Caki2 (cell line): ENCODE measurements at regions not wholly inside any gene's neighbourhood (a gene's known extent, or its start where the extent isn't known, plus 50 kb on each side); places are given as distances from the start of the nearest gene placed in this dataset.

Source experiments
- DNase-seq: peaks from one replicate; pipeline ENCODE4 v3.0.0-alpha.2; 2015; ENCODE audit warnings: low read depth
- in situ Hi-C: cut with HindIII; loops from 2 replicates; pipeline ENCODE4 v1.10.0; 2016; ENCODE audit warnings: low sequenced_read_pairs, low pct_unique_long_range_greater_than_20kb, mixed read lengths

DNA sequence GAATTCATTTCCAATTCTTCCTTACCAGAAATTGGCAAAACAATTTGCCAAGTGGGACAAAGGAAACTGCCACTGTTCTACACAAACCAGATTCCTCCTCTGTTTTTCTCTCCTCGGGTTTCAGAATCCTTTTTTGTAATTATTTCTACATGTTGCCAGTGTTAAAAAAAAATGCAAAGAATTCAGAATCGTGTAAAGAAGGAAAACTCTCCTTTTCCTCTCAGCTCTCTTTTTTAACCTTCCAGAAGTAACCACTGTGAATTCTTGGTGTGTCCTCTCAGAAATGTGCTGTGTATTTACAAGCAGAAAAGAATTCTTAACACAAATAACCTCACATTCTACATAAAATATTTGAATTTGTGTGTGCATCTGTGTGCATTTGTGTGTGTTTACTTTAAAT lies 224.6 kb downstream of the DRD1 start:
- in situ Hi-C loops: no loop called here
- no peak for DNase-seq

DNA sequence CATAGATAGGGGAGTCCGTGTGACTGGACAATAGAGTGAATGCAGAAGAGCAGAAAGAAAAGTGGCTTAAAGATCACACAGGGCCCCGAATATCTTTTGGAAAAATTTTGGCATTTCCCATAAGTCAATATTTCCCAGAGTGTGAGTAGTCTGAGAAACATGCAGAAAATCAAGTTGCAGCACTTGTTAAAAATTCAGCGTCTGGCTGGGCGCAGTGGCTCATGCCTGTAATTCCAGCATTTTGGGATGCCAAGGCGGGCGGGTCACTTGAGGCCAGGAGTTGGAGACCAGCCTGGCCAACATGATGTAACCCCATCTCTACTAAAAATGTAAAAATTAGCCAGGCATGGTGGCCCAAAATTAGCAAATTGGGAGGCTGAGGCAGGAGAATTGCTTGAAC lies 227.0 kb downstream of the DRD1 start:
- no peak for DNase-seq
- in situ Hi-C loops: no loop called here

DNA sequence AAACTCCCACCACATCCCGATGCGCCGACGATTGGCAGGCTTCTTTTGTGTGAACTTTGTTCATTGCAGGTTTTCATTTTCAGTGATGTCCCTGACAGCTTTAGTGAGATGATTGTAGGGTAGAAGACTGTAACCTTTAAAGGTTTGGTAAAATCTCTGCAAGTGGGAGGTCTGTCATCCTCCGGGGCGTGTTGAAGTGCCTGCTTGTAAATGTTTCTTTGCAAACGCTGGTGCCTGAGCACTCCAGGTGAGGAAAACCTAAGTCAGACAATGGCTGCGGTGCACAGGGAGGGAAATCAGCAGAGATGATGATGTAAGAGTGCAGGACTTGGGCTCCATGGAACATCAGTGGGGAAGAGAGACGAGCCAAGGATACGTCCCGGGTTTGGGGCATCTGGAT lies 228.1 kb downstream of the DRD1 start:
- no peak for DNase-seq
- in situ Hi-C loops: no loop called here

DNA sequence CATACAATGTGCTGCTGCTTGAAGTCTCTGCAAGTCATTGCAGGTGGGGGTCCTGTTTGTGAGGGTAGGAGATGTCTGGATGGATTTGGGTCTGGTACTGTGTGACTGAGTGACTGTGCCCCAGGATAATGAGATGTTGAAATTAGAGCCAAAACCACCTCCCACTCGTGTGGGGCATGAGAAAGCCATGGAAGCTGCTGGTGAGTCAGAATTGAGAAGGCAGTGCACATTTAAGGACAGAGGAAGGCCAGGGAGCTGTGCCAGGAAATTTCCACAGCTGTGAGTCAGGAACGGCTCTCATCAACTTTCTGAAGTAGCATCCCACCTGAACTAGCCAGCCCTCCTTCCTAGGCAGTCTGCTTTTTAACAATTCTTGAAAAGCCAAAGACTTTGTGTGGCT lies 229.8 kb downstream of the DRD1 start:
- in situ Hi-C loops: no loop called here
- DNase-seq: peak; percentile 10

DNA sequence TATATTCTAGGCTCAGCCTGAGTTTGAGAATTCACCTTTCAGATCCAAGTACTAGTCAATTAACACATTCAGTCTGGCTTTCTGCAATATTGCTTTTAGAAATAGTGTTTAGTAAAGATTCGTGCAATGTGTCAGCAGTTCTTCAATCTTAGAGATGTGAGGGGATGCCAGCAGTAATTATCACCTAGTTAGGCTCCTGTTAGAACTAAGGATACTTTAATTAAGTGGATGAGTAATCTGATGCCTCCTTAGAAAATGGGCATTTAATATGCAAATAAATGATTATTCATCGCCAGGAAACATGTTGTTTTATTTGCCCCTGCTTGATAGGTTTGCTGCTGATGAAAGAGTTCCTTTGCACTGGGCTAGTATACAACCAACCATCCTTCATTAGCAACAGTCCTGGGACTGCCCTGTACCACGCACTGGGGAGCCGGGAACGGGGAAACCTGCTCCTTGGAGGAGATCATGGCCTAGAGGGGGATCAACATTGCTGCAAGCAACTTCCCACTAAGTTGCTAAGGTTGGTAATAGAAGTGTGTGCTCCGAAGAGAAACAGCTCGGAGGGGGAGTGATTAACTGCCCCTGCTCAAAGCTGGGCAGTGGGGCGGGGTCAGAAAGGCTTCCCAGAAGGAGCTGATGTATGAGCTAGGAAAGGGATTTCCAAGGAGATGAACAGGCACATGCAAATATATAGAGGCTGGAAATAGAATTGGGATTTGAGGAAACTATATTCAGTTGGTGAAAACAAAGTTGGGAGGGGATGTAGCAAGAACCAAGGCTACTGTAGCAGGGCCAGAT lies 231.8 kb downstream of the DRD1 start:
- in situ Hi-C loops: no loop called here
- no peak for DNase-seq

DNA sequence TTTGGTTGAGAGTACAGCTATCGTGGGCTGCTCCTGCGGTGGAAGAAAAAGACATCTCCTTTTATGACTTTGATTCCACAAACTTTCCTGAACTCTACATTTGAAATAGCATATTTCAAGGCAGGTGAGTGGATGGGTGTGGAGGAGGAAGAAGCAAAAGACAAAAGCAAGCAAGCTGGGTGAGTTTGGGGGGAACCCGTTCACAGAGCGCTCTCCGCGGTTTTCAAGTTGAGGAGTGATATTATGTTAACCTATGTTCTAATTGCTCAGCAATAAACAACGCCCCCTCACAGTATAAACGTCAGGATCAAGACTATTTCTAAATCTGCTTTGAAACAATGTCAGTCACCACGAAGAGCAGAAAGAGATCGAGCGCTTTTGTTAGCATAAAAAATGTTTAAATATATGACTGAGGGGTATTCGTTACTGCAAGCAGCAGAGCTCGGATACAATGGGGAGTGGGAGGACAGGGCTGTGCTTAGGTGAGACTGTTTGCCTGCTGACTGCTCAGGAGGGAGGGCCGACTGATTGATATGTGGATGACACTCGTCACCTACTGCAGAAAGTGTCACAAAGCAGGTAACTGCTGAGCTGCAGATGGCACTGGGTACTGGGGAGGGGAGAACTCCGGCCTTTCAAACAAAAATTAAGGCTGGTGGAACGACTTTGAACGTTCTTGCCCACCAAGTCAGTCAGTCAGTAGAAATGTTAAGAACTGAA lies 236.5 kb downstream of the DRD1 start:
- no peak for DNase-seq
- in situ Hi-C loops: no loop called here

DNA sequence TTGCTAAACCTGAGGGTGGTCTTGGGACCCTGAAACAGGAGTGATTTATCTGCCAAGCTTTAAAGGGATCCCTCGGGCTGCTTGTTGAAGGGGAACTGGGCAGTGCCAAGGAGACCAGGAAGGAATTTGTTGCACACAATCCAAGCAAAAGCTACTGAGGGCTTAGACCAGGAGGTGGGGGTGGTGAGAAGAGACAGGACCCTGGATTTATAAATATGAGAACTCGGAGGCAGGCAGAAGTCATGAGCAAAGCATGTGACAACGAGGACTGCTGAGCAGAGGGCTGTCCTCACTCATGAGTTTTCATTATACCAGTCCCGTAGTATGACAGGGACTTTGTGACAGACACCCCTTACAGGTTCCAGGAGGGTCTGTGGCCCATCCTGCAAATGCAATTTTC lies 237.3 kb downstream of the DRD1 start:
- in situ Hi-C loops: no loop called here
- no peak for DNase-seq

DNA sequence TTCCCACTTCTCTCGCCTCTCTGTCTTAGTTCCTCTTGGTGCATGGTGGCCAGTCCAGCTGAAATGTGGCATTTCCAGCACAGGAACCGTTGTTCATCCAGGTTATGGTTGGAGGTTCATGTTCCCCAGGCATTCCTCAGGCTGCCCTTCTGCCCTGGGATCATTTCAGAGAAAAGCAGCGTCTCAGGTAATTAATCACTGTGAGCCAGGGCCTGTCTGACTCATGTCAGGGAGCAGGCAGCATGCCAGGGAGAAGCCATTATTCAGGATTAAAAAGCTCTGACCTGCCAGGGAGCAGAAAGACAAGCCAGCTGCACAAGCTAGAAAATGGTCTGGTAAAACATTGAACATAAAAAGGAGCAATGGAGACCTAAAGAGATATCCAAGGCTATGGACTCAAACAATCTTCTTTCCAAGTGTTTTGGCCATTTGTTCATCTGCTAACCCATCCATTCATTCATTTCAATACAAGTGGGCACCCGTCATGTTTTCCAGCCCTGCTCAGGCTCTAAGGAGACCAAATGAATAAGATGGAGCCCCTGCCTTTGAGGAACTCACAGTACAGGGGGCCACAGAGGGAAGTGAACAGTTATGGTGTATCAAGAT lies 241.4 kb downstream of the DRD1 start:
- DNase-seq: peak; percentile 85
- in situ Hi-C loops: no loop called here

DNA sequence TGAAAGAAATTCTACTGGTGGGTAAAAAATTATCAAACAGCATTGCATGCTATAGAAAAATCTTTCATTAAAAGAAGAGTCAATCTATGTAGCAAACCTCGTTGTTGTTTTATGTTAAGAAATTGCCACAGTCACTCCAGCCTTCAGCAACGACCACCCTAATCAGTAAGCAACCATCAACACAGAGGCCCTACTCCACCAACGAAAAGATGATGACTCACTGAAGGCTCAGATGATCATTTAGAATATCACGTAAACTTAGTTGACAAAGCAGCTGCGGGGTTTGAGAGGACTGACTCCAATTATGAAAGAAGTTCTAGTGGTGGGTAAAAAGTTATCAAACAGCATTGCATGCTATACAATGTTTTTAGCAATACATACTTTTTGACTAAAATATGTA lies 242.6 kb downstream of the DRD1 start:
- in situ Hi-C loops: no loop called here
- DNase-seq: no peak

DNA sequence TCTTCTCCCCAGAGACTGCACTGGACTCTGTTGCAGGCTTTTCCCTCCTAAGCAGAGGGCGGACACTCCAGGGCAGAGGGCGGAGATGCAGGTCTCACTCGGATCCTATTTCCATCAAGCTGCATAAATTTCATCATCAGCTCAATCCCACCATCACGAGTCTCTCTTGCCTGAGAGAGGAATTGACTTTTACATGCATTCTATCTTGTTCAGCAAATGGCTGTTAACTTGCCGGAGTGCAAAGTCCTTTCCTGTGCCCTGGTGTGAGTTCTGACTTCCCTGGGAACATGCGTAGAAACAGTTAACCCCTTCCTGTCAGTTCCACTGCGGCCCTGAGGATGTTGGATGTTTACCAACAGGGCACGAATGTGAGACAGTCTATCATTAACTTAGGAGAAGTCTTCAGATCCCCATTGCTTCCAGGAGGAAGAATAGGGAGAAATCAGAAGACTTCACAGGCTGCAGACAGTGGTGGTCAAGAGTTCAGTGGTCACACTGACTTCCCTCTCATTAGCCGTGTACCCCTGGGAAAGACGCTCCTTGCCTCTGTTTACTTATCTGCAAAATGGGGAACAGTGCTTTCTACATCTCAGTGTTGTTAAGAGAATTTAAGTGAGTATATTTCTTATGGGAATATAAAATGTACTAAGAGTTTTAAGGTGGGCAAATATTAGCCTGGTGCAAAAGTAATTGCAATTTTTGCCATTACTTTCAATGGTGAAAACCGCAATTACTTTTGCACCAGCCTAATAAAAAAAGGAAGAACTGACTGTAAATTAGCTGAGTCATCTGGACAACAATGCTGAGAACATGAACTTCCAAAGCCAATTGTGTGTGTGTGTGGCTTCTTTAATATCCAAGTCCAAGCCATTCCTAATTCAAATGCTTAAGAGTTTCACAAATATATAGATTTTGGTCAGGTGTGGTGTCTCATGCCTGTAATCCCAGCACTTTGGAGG lies 248.0 kb downstream of the DRD1 start:
- in situ Hi-C loops: no loop called here
- DNase-seq: no peak

DNA sequence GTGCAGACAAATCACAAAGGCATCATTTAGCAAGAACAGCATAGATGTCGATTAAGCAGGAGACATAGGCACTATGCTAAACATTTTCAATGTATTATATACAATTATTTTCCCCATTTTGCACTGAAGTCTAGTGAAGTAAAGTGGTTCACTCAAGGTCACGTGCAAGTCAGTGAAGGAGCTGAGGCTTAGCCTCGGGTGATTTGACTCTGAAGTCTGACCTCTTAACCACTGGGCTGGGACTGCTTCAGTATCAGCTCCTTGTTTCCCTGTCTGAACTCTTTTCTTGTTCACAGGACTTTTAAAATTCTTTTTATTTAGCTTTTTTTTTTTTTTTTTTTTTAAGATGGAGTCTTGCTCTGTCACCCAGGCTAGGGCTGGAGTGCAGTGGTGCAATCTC lies 262.7 kb downstream of the DRD1 start:
- in situ Hi-C loops: no loop called here
- no peak for DNase-seq

DNA sequence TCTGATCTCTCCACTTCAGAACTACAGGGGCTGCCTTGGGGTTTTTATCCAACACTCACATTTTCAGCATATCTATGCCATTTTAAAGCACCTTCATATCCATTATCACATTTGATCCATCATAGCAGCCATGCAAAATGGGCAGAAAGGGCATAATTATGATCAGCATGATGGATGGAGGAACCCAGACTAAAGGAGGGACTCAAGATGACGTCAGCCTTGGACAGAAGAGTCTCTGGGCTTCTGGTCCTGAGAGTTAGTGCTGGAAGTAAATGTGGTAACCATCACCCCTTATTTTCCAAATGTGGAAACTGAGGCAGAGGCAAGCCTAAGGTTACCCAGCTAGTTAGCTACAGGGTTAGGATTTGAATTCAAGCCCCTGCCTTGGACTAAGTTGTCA lies 273.1 kb downstream of the DRD1 start:
- DNase-seq: no peak
- in situ Hi-C loops: no loop called here

DNA sequence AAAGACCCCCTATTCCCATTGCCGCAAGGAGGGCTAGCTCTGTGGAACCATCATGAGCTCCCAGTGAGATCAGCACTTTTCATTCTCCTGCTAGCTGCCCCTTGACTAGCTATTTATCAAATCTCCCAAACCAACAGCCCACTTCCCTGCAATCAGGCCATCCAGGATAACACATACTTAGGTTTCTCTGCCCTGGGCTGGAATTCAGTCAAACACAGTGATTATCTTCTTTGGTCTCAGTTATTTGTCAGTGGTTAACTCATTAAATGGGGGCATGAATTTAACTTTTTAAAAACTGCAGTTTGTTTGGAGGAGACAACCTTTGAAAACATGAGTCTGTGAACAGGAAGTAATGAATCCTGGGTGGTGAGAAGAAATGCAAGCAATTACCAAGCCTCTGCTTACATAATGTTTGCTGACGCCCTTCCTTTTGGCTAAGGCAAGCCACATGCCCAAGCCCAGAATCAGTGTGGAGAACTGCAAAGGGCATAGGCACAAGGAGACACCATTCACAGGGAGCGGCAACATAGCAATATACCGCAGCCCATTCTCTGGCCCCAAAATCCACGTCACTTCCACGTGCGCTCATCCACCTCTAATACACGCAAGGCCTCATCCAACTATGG lies 275.0 kb downstream of the DRD1 start:
- in situ Hi-C loops: no loop called here

DNA sequence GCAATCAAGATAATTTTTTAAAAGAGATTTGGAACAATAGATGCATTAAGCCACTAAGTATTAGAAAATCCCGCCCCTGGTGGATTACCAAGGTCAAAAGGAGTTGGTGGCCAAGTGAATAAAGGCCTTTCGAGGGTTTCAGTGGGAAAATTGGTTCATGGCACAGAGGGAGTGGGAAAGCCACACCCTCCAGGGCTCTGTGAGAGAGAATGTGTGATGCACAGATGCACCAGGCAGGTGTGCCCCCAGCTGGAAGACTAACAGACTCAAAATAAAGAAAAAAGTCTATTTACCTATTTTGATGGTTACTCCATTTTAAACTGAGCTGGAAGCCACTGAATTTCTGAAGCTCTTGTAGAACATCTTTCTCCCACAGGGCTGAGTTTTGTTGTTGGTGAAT lies 278.0 kb downstream of the DRD1 start:
- in situ Hi-C loops: no loop called here
- DNase-seq: no peak

More for the DNA sequence above, 275.0 kb downstream of the DRD1 start:
- no peak for DNase-seq

DNA sequence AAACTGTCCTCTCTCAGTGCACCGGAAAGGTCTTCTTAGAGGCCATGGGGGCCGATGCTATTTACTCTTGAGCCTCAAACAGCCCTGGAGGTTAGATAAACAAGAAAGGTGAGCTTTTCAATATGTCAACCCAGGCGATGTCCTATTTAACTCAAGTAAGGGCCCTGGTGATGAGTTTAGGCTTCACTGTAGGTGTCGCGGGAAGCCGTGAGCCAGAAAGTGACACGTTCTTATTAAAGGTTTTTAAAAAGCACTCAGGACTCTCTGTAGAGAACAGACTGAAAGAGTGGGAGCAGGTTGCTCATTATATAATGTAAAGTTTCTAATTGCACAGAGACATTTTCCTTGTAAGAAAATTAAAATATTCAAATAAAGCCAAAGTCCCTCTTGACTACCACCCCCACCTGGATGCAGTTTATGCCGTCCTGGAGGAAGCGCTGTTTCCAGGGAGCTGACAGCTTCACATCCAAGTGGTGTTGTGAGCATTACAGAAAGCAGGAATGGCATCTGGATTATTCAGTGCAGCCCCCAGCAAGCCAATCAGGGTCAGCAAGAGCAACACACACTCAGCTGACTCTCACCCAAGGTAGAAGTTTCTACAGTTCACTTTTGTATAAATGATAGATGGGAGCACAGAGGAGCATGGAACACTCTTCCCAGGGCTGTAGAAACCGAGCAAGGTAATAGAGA lies 280.3 kb downstream of the DRD1 start:
- in situ Hi-C loops: no loop called here
- DNase-seq: no peak

DNA sequence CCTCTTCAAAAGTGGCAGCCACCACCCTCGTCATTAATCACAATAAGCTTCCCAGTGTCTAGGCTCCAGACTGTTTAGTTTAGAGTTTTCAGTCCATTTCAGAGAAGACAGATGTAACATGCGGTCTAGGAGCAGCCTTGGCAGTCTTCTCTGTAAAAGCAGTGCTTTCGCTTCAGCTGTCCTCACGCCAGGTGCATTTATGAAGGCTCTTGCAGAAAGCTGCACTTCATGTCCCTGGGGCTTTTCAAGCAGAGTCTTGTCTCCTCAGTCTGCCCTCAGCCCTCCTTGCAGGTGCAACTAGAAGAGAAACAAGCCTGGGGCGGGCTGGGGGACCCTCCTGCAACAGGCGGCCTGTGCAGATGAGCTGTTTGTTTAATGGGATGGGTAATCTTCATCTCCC lies 281.9 kb downstream of the DRD1 start:
- DNase-seq: no peak
- in situ Hi-C loops: no loop called here

DNA sequence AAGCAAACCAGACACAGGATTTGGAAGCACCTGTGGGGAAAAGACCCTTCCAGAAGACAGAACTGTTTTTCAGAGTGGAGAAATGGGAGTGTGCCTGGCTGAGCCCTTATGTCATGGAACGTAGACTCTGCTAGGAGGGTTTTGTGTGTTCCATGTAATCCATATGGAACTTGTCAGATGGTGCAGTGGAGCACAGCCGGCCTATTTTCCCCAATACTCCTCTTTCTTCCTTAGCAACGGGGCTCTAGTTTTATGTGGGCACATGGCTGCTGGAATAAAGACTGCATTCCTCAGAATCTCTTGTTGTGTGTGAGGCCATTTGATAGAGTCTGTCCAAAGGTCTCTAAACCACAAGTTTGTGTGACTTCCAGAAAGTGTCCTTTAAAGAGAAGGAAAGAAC lies 284.0 kb downstream of the DRD1 start:
- in situ Hi-C loops: no loop called here
- DNase-seq: no peak
